ENCODE measurements at regions not wholly inside any gene's neighbourhood (a gene's known extent, or its start where the extent isn't known, plus 50 kb on each side); places are given as distances from the start of the nearest gene placed in this dataset.

DNA sequence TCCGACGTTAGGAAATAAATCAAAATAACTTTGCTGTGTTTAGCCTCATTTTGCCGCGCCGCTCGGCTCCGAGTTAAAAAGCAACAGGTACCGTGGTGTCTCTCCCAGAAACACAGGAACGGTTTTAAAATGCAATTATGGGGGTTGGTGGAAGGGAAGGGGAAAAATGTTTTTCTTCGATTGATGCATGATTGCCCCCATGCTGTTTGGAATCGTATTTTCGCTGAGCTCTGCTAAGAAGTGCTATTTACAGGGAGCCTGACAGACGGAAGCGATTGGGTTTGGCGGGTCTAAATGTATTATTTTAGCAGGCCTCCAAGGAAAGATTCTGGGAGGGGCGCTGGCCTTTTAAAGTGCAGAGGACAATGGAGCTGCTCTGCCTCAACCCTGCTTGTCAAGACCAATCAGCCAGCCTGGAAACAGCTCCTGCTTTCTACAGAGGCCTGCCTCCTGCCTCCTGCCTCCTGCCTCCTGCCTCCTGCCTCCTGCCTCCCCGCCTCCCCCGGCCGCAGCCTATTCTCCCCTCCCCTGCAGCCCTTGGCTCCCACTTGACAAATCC lies 156.7 kb upstream of the TLE3 start:
- H3K4me3 ChIP-seq = no peak overlapping the region
- no peaks in the 10 kb centered on the region for H3K36me3 ChIP-seq
- no peaks in the 10 kb centered on the region for H4K20me1 ChIP-seq (ENCODE audit: low read depth)
- H3K9me3 ChIP-seq (ENCODE audit: low read depth) = no peaks in the 10 kb centered on the region
- no peaks in the 10 kb centered on the region for H3K27me3 ChIP-seq
- Mint-ChIP-seq H3K27me3 (ENCODE audit: insufficient read depth, low read depth) (peaks cover 13% of the 10 kb centered on the region), H3K9me3 (peaks cover 10% of the 10 kb centered on the region), H3K4me1 (peaks cover 72% of the 10 kb centered on the region), H3K36me3 (no peaks in the 10 kb centered on the region), H3K27ac (peak overlapping the region; percentile 79), H3K4me3 (no peak overlapping the region)
- no peak overlapping the region for H3K27ac ChIP-seq
- H3K9ac ChIP-seq = no peak overlapping the region
- H3F3A ChIP-seq (ENCODE audit: low read depth) = peaks cover 6% of the 10 kb centered on the region
- peaks cover 8% of the 10 kb centered on the region for H3K4me1 ChIP-seq
- no peaks in the 10 kb centered on the region for H3K79me2 ChIP-seq (ENCODE audit: low read depth)
- TF ChIP-seq, protein P1, sequence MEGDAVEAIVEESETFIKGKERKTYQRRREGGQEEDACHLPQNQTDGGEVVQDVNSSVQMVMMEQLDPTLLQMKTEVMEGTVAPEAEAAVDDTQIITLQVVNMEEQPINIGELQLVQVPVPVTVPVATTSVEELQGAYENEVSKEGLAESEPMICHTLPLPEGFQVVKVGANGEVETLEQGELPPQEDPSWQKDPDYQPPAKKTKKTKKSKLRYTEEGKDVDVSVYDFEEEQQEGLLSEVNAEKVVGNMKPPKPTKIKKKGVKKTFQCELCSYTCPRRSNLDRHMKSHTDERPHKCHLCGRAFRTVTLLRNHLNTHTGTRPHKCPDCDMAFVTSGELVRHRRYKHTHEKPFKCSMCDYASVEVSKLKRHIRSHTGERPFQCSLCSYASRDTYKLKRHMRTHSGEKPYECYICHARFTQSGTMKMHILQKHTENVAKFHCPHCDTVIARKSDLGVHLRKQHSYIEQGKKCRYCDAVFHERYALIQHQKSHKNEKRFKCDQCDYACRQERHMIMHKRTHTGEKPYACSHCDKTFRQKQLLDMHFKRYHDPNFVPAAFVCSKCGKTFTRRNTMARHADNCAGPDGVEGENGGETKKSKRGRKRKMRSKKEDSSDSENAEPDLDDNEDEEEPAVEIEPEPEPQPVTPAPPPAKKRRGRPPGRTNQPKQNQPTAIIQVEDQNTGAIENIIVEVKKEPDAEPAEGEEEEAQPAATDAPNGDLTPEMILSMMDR (IDR thresholded peaks at IDR 0.05) = no peak
- TF ChIP-seq EZH2 (IDR thresholded peaks at IDR 0.05) (no peak), EZH2phosphoT487 (IDR thresholded peaks at IDR 0.05) (no peak)
- no peak overlapping the region for H3K4me2 ChIP-seq
- no peak overlapping the region for H2AFZ ChIP-seq (replicated peaks)
- no peak for DNase-seq (ENCODE audit: low spot score)

GRCh38 chr15:70253461-70254156 lies 155.9 kb upstream of the TLE3 start:
- Histone ChIP-seq H3K27ac (no peak overlapping the region), H3K79me2 (ENCODE audit: low read depth) (no peaks in the 10 kb centered on the region), H3K4me2 (no peak overlapping the region), H3K4me3 (no peak overlapping the region), H3K4me1 (peaks cover 10% of the 10 kb centered on the region), H3K36me3 (no peaks in the 10 kb centered on the region), H3F3A (ENCODE audit: low read depth) (peaks cover 6% of the 10 kb centered on the region), H3K9me3 (ENCODE audit: low read depth) (no peaks in the 10 kb centered on the region), H3K27me3 (no peaks in the 10 kb centered on the region), H3K9ac (no peak overlapping the region), H2AFZ (replicated peaks) (no peak overlapping the region), H4K20me1 (ENCODE audit: low read depth) (no peaks in the 10 kb centered on the region)
- H3K27me3 Mint-ChIP-seq (ENCODE audit: insufficient read depth, low read depth) = peaks cover 12% of the 10 kb centered on the region
- H3K4me3 Mint-ChIP-seq = no peak overlapping the region
- peaks cover 70% of the 10 kb centered on the region for H3K4me1 Mint-ChIP-seq
- peak overlapping the region; percentile 79 for H3K27ac Mint-ChIP-seq
- DNase-seq (ENCODE audit: low spot score) = no peak
- TF ChIP-seq, protein P1 (IDR thresholded peaks at IDR 0.05) = no peak
- no peak for TF ChIP-seq EZH2 (IDR thresholded peaks at IDR 0.05)
- TF ChIP-seq EZH2phosphoT487 (IDR thresholded peaks at IDR 0.05) = no peak
- no peaks in the 10 kb centered on the region for H3K36me3 Mint-ChIP-seq
- peaks cover 10% of the 10 kb centered on the region for H3K9me3 Mint-ChIP-seq

GRCh38 chr15:70252951-70253320 lies 155.2 kb upstream of the TLE3 start:
- no peak overlapping the region for H3K9ac ChIP-seq
- H3K79me2 ChIP-seq (ENCODE audit: low read depth) = no peaks in the 10 kb centered on the region
- peaks cover 6% of the 10 kb centered on the region for H3F3A ChIP-seq (ENCODE audit: low read depth)
- peaks cover 74% of the 10 kb centered on the region for H3K4me1 Mint-ChIP-seq
- no peak for TF ChIP-seq EZH2 (IDR thresholded peaks at IDR 0.05)
- TF ChIP-seq, protein P1 (IDR thresholded peaks at IDR 0.05) = no peak
- no peak for TF ChIP-seq EZH2phosphoT487 (IDR thresholded peaks at IDR 0.05)
- no peak overlapping the region for H3K4me3 Mint-ChIP-seq
- H3K9me3 ChIP-seq (ENCODE audit: low read depth) = no peaks in the 10 kb centered on the region
- H3K4me2 ChIP-seq = no peak overlapping the region
- H3K4me1 ChIP-seq = peaks cover 17% of the 10 kb centered on the region
- no peak overlapping the region for H3K4me3 ChIP-seq
- no peak overlapping the region for H3K27ac ChIP-seq
- H3K9me3 Mint-ChIP-seq = peaks cover 10% of the 10 kb centered on the region
- H4K20me1 ChIP-seq (ENCODE audit: low read depth) = no peaks in the 10 kb centered on the region
- no peaks in the 10 kb centered on the region for H3K36me3 Mint-ChIP-seq
- no peaks in the 10 kb centered on the region for H3K36me3 ChIP-seq
- peak overlapping the region; percentile 2 for H3K27ac Mint-ChIP-seq
- H3K27me3 Mint-ChIP-seq (ENCODE audit: insufficient read depth, low read depth) = peaks cover 12% of the 10 kb centered on the region
- H2AFZ ChIP-seq (replicated peaks) = no peak overlapping the region
- DNase-seq (ENCODE audit: low spot score) = no peak
- H3K27me3 ChIP-seq = no peaks in the 10 kb centered on the region
